LNCaP clone FGC (cell line): ENCODE measurements at regions not wholly inside any gene's neighbourhood (a gene's known extent, or its start where the extent isn't known, plus 50 kb on each side); places are given as distances from the start of the nearest gene placed in this dataset.
"Not testable (repeated sequence)": the region's sequence is repeated elsewhere in the genome, so short reads cannot be mapped to it uniquely, and the experiment has no call there.

Experiments
- DNase-seq: peaks from one replicate; pipeline ENCODE4 v3.0.0-alpha.2; 2011; ENCODE audit warnings: low read depth
- H3K4me3 ChIP-seq: 2 replicates; pipeline ENCODE4 v1.5.1; 2011; ENCODE audit warnings: mild to moderate bottlenecking, low read depth, low read length, control low read depth
- CTCF ChIP-seq: IDR thresholded peaks from 2 replicates; pipeline ENCODE4 v1.5.1; 2012; ENCODE audit warnings: mild to moderate bottlenecking; ENCODE audit not compliant: control insufficient read depth, insufficient read depth; ENCODE audit errors: extremely low read depth

DNA sequence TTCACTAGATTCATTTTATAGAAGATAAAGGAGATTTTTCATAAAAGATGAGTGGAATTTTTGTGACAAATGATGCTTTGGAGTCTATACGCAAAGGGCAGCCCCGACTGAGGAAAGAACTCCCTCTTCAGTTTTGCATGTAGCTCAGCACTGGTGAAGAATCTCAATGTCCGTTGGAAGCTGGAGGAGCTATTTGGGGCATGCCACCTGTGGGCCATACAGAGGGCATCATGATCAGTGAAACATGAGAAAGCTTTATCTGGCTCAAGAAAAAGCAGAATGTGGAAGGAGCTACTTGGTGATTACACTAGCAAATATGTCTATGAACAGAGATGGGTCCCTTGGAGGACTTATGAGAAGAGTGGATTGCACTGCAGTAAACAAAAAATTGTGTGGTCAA is 1359.3 kb downstream of the REEP3 start:
- no peak for DNase-seq
- no peak for TF ChIP-seq CTCF
- no peak overlapping the region for H3K4me3 ChIP-seq

DNA sequence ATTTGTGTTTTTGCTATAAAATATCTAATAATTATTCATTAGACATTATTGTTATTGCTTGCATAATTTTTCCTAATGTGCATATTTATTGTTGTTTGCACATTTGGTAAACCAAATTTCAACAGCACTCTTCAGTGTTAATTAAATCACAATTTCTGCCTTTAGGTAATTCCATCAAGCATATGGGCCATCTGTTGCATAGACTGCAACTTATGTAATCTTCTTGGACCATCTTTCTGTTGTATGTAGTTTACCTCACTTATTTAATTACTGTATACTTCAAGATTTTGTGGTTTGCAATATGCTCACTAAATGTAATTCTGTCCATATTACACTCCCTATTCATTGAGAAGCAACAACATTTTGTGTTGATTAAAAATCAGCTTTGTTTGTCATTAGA is 1360.1 kb downstream of the REEP3 start:
- DNase-seq, result no peak
- no peak for TF ChIP-seq CTCF
- no peak overlapping the region for H3K4me3 ChIP-seq

- DNase-seq, result no peak
- TF ChIP-seq CTCF, result no peak
- no peak overlapping the region for H3K4me3 ChIP-seq
These were observed 1375.4 kb downstream of the REEP3 start for GRCh38 chr10:64896582-64896981.

- H3K4me3 ChIP-seq, DNase-seq: not testable (repeated sequence)
These were observed 1385.1 kb downstream of the REEP3 start for GRCh38 chr10:64906311-64906710.

DNA sequence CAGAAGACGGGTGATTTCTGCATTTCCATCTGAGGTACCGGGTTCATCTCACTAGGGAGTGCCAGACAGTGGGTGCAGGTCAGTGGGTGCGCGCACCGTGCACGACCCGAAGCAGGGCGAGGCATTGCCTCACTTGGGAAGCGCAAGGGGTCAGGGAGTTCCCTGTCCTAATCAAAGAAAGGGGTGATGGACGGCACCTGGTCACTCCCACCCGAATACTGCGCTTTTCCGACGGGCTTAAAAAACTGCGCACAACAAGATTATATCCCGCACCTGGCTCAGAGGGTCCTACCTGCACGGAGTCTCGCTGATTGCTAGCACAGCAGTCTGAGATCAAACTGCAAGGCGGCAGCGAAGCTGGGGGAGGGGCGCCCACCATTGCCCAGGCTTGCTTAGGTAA is 1403.1 kb downstream of the REEP3 start:
- not testable (repeated sequence) for H3K4me3 ChIP-seq, DNase-seq

DNA sequence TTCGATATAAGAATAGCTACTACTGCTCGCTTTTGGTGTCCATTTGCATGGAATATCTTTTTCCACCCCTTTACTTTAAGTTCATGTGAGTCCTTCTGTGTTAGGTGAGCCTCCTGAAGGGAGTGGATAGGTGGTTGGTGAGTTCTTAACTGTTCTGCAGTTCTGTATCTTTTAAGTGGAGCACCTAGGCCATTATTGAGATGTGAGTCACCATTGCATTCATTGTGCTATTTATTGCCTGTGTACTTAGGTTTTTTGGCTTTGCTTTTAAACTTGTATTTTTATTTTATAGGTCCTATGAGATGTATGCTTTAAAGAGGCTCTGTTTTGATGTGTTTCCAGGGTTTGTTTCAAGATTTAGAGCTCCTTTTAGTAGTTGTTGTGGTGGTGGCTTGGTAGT is 1430.8 kb downstream of the REEP3 start:
- H3K4me3 ChIP-seq, result no peak overlapping the region
- TF ChIP-seq CTCF, result no peak
- DNase-seq, result no peak

GRCh38 chr10:64956441-64956840 is 1435.2 kb downstream of the REEP3 start:
- no peak overlapping the region for H3K4me3 ChIP-seq
- TF ChIP-seq CTCF, result no peak

DNA sequence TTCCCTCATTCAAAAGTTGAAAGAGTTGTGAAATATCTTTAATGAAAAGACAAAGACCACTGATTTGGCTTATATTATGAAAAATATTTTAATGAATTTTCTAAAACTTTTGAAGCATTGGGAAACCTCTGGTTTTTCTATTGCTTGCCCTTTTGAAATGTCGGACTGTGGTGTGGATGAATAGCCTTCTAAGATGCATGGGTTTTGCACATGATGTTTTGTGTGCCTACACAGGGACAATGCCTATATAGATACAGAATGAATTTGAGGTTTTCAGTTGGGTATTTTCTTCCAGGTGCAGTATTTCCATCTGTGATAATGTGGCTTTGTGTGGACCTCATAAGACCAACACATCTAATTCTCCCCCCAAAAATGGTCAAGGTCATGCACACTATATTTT is 1437.9 kb downstream of the REEP3 start:
- H3K4me3 ChIP-seq, result no peak overlapping the region
- TF ChIP-seq CTCF, result no peak
- no peak for DNase-seq

More at GRCh38 chr10:64956441-64956840, 1435.2 kb downstream of the REEP3 start:
- DNase-seq, result no peak
